AG04449 (cell line): ENCODE measurements at regions not wholly inside any gene's neighbourhood (a gene's known extent, or its start where the extent isn't known, plus 50 kb on each side); places are given as distances from the start of the nearest gene placed in this dataset.

Experiments used
- CTCF ChIA-PET: fragments of 350-600 bp; formaldehyde crosslinking; extraction: SDS; loops from one replicate; lab custom pipeline; 2021; ENCODE audit warnings: antibody characterized with exemption; lab: Yijun Ruan, JAX
- POLR2A ChIA-PET: fragments of 400-600, 350-600 bp; formaldehyde crosslinking; extraction: SDS; loops from one replicate; lab custom pipeline; 2020; ENCODE audit warnings: antibody characterized with exemption, inconsistent platforms; lab: Yijun Ruan, JAX
- DNase-seq: peaks from one replicate; pipeline ENCODE4 v3.0.0-alpha.2; 2010; ENCODE audit warnings: low read depth, low spot score
- H3K4me3 ChIP-seq: 2 replicates; pipeline ENCODE4 v1.5.1; 2011; ENCODE audit warnings: low read depth, mild to moderate bottlenecking, control low read depth, low read length
- TF ChIP-seq, protein P1 (sequence below): IDR thresholded peaks from one replicate; pipeline ENCODE4 v1.5.1; 2011; ENCODE audit warnings: mild to moderate bottlenecking, moderate library complexity, low read length, control low read depth, inconsistent platforms; ENCODE audit not compliant: insufficient read depth; ENCODE audit errors: missing control alignments

DNA sequence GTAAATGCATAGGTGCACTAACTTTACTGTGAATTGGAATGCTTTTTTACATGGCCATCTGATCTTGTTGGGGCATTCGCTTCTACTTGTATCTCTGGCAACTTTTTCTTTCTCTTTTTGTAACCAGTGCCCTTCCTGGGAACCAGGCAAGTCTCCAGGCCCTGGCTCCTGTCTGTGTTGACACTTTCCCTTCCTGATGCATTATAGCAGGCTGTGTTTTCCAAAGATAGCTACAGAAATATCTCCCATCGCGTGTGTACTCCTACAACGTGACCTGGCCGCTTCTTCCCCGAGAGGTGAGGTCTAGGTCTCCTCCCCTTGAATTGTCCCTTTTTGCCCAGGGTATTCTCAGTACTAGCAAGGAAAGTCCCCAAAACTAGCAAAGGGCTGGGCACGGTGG is 81.1 kb upstream of the SPIN1 start:
- TF ChIP-seq, protein P1, sequence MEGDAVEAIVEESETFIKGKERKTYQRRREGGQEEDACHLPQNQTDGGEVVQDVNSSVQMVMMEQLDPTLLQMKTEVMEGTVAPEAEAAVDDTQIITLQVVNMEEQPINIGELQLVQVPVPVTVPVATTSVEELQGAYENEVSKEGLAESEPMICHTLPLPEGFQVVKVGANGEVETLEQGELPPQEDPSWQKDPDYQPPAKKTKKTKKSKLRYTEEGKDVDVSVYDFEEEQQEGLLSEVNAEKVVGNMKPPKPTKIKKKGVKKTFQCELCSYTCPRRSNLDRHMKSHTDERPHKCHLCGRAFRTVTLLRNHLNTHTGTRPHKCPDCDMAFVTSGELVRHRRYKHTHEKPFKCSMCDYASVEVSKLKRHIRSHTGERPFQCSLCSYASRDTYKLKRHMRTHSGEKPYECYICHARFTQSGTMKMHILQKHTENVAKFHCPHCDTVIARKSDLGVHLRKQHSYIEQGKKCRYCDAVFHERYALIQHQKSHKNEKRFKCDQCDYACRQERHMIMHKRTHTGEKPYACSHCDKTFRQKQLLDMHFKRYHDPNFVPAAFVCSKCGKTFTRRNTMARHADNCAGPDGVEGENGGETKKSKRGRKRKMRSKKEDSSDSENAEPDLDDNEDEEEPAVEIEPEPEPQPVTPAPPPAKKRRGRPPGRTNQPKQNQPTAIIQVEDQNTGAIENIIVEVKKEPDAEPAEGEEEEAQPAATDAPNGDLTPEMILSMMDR = no peak
- no peak overlapping the region for H3K4me3 ChIP-seq
- DNase-seq = no peak
- CTCF ChIA-PET = no interaction called here
- POLR2A ChIA-PET = no interaction called here

DNA sequence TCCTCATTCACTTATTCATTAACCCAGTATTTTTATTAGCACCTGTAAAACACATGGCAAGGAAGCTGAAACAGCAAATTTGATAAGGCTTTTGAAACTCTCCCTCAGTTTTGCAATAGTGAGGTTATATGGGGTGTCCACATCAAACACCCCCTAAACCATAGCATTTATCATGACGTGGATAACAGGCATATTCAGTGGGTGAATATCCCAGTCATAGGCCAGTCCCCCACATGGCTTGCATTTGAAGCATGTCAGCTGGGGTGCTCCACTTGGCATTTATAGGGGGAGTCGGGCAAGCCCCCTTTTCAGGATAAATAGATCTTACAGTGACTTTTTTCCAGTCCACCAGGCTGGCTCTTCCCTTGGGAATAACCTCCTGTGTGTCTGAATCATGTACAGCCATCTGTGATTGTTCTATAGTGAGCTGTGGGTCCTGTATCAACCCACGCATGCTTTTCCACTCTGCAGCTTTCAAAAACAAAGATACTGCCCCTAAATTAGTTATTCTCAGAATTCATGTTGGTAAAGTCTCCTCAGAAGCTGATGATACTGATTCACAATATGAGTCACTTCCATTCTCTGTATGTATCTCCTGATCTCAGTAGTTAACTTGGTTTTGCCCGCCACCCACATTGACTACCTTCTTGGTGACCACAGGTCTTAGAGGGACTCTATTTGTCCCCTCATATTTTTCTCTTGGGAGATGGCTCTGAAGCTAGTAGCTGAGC is 84.4 kb upstream of the SPIN1 start:
- CTCF ChIA-PET = no interaction called here
- DNase-seq = peak; percentile 36
- TF ChIP-seq, protein P1 = no peak
- no peak overlapping the region for H3K4me3 ChIP-seq
- POLR2A ChIA-PET = no interaction called here

- TF ChIP-seq, protein P1 = no peak
- DNase-seq = no peak
- H3K4me3 ChIP-seq = no peak overlapping the region
- CTCF ChIA-PET = no interaction called here
- POLR2A ChIA-PET = no interaction called here
Observed at GRCh38 chr9:88302579-88303324, 85.5 kb upstream of the SPIN1 start.

DNA sequence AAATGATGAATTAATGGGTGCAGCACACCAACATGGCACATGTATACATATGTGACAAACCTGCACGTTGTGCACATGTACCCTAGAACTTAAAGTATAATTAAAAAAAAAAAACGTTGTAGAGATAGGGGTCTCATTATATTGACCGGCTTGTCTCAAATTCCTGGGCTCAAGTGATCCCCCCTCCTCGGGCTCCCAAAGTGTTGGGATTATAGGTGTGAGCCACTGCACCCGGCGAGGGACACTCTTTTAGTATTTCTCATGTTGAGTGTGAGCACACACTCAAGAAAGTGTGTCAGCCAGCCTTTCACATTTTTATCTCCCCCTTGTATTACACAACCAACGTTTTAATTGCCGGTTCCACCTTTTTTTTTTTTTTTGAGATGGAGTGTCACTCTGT is 87.7 kb upstream of the SPIN1 start:
- POLR2A ChIA-PET = no interaction called here
- no peak overlapping the region for H3K4me3 ChIP-seq
- DNase-seq = no peak
- CTCF ChIA-PET = no interaction called here
- TF ChIP-seq, protein P1 = no peak

GRCh38 chr9:88291856-88292255 is 96.4 kb upstream of the SPIN1 start:
- no peak for DNase-seq
- H3K4me3 ChIP-seq = no peak overlapping the region
- TF ChIP-seq, protein P1 = no peak
- ChIA-PET POLR2A (no interaction called here), CTCF (no interaction called here)

- ChIA-PET CTCF (no interaction called here), POLR2A (no interaction called here)
- DNase-seq = no peak
- no peak overlapping the region for H3K4me3 ChIP-seq
- TF ChIP-seq, protein P1 = no peak
Observed at GRCh38 chr9:88291056-88291455, 97.2 kb upstream of the SPIN1 start.
